ENCODE measurements at regions not wholly inside any gene's neighbourhood (a gene's known extent, or its start where the extent isn't known, plus 50 kb on each side); places are given as distances from the start of the nearest gene placed in this dataset.

GRCh38 chr12:17759982-17760381, 330.0 kb downstream of the RERGL start:
- no peak for DNase-seq
- Histone ChIP-seq H3K27me3 (ENCODE audit: insufficient read depth in 3 of 3, low read length in 2 of 3) (no peaks in the 10 kb centered on the region), H3K36me3 (ENCODE audit: insufficient read depth in 1 of 2, low read depth in 1 of 2) (no peaks in the 10 kb centered on the region), H3K9me3 (no peaks in the 10 kb centered on the region), H3K4me1 (no peaks in the 10 kb centered on the region), H3K4me3 (no peak overlapping the region), H3K27ac (no peak overlapping the region)
- TF ChIP-seq CTCF (IDR thresholded peaks at IDR 0.05) = no peak
- ATAC-seq = no peak
- 78 to 85% (median 81%) methylated on average over 8 of the region's 8 CpGs for WGBS, 3 donors
- intact Hi-C loops (cut with DNase I) = no loop called here
